ENCODE measurements at regions not wholly inside any gene's neighbourhood (a gene's known extent, or its start where the extent isn't known, plus 50 kb on each side); places are given as distances from the start of the nearest gene placed in this dataset.
A peak's percentile ranks its signal among the peaks of the same experiment; 100 is the strongest.

GRCh38 chr1:29381426-29381825 lies 145.1 kb downstream of the PTPRU start:
- intact Hi-C loops (cut with micrococcal nuclease; ENCODE audit: unreplicated experiment), result no loop called here
- H3K4me1 ChIP-seq, result no peaks in the 10 kb centered on the region
- DNase-seq, result no peak
- no peaks in the 10 kb centered on the region for H3K27me3 ChIP-seq (replicated peaks; ENCODE audit: control insufficient read depth, insufficient read depth, low read length)
- TF ChIP-seq CTCF (IDR thresholded peaks at IDR 0.05; ENCODE audit: insufficient read depth in 1 of 2, low read depth in 1 of 2, low read length in 1 of 2, severe bottlenecking in 1 of 2, unreplicated experiment in 1 of 2), result no peak
- no TSS peak for BruUV-seq (replicated peaks)
- Mint-ChIP-seq H3K36me3 (ENCODE audit: insufficient read depth, unreplicated experiment) (no peaks in the 10 kb centered on the region), H3K9me3 (ENCODE audit: unreplicated experiment) (peaks cover 20% of the 10 kb centered on the region), H3K4me3 (ENCODE audit: unreplicated experiment) (no peak overlapping the region), H3K27ac (ENCODE audit: unreplicated experiment) (no peak overlapping the region), H3K27me3 (ENCODE audit: insufficient read depth, unreplicated experiment) (peaks cover 7% of the 10 kb centered on the region), H3K4me1 (ENCODE audit: low read depth, unreplicated experiment) (no peaks in the 10 kb centered on the region)
- H3K36me3 ChIP-seq (ENCODE audit: control insufficient read depth, insufficient read depth, low read length), result no peaks in the 10 kb centered on the region
- POLR2A ChIA-PET, result no interaction called here
- H3K4me3 ChIP-seq (ENCODE audit: low read depth, low read length), result no peak overlapping the region
- H3K9me3 ChIP-seq, result peaks cover 8% of the 10 kb centered on the region
- CTCF ChIA-PET, result no interaction called here

GRCh38 chr1:29380532-29380931 lies 144.2 kb downstream of the PTPRU start:
- Mint-ChIP-seq H3K27ac (ENCODE audit: unreplicated experiment) (no peak overlapping the region), H3K9me3 (ENCODE audit: unreplicated experiment) (peaks cover 29% of the 10 kb centered on the region), H3K27me3 (ENCODE audit: insufficient read depth, unreplicated experiment) (peaks cover 10% of the 10 kb centered on the region), H3K4me3 (ENCODE audit: unreplicated experiment) (no peak overlapping the region), H3K36me3 (ENCODE audit: insufficient read depth, unreplicated experiment) (no peaks in the 10 kb centered on the region), H3K4me1 (ENCODE audit: low read depth, unreplicated experiment) (no peaks in the 10 kb centered on the region)
- POLR2A ChIA-PET, result no interaction called here
- DNase-seq, result no peak
- H3K4me1 ChIP-seq, result no peaks in the 10 kb centered on the region
- no peak for TF ChIP-seq CTCF (IDR thresholded peaks at IDR 0.05; ENCODE audit: insufficient read depth in 1 of 2, low read depth in 1 of 2, low read length in 1 of 2, severe bottlenecking in 1 of 2, unreplicated experiment in 1 of 2)
- CTCF ChIA-PET, result no interaction called here
- peaks cover 8% of the 10 kb centered on the region for H3K9me3 ChIP-seq
- no TSS peak for BruUV-seq (replicated peaks)
- H3K4me3 ChIP-seq (ENCODE audit: low read depth, low read length), result no peak overlapping the region
- intact Hi-C loops (cut with micrococcal nuclease; ENCODE audit: unreplicated experiment), result no loop called here
- no peaks in the 10 kb centered on the region for H3K27me3 ChIP-seq (replicated peaks; ENCODE audit: control insufficient read depth, insufficient read depth, low read length)
- H3K36me3 ChIP-seq (ENCODE audit: control insufficient read depth, insufficient read depth, low read length), result no peaks in the 10 kb centered on the region

GRCh38 chr1:29379443-29380073 lies 143.2 kb downstream of the PTPRU start:
- Mint-ChIP-seq H3K9me3 (ENCODE audit: unreplicated experiment) (peaks cover 36% of the 10 kb centered on the region), H3K36me3 (ENCODE audit: insufficient read depth, unreplicated experiment) (no peaks in the 10 kb centered on the region), H3K27ac (ENCODE audit: unreplicated experiment) (no peak overlapping the region), H3K4me1 (ENCODE audit: low read depth, unreplicated experiment) (no peaks in the 10 kb centered on the region), H3K27me3 (ENCODE audit: insufficient read depth, unreplicated experiment) (peaks cover 12% of the 10 kb centered on the region), H3K4me3 (ENCODE audit: unreplicated experiment) (no peak overlapping the region)
- Histone ChIP-seq H3K4me3 (ENCODE audit: low read depth, low read length) (no peak overlapping the region), H3K36me3 (ENCODE audit: control insufficient read depth, insufficient read depth, low read length) (no peaks in the 10 kb centered on the region), H3K27me3 (replicated peaks; ENCODE audit: control insufficient read depth, insufficient read depth, low read length) (no peaks in the 10 kb centered on the region), H3K4me1 (no peaks in the 10 kb centered on the region), H3K9me3 (peaks cover 8% of the 10 kb centered on the region)
- ChIA-PET POLR2A (no interaction called here), CTCF (no interaction called here)
- TF ChIP-seq CTCF (IDR thresholded peaks at IDR 0.05; ENCODE audit: insufficient read depth in 1 of 2, low read depth in 1 of 2, low read length in 1 of 2, severe bottlenecking in 1 of 2, unreplicated experiment in 1 of 2), result peak; percentile 44 to 45
- intact Hi-C loops (cut with micrococcal nuclease; ENCODE audit: unreplicated experiment), result no loop called here
- peak in 1 of 2 experiments; percentile 27 for DNase-seq
- no TSS peak for BruUV-seq (replicated peaks)
